Neural cell (in vitro differentiated cells): ENCODE measurements at regions not wholly inside any gene's neighbourhood (a gene's known extent, or its start where the extent isn't known, plus 50 kb on each side); places are given as distances from the start of the nearest gene placed in this dataset.

Source experiments
- H2AFZ ChIP-seq: fragments of 200-600, 300-800 bp; sonication (generic), shearing (Covaris generic); 2 replicates; pipeline ENCODE4 v1.6.0; 2014; ENCODE audit warnings: low read depth, mild to moderate bottlenecking, antibody characterized with exemption, low read length, moderate library complexity
- H3F3A ChIP-seq: fragments of 200-600 bp; shearing (Covaris generic); 2 replicates; pipeline ENCODE4 v1.6.1; 2016; ENCODE audit warnings: mild to moderate bottlenecking, moderate library complexity, mixed read lengths, antibody characterized with exemption, low read length; ENCODE audit not compliant: insufficient read depth, poor library complexity, severe bottlenecking
- H3K27ac ChIP-seq: fragments of 200-600, 300-800 bp; sonication (generic), shearing (Covaris generic); 2 replicates; pipeline ENCODE4 v1.5.1; 2014; ENCODE audit warnings: mild to moderate bottlenecking, low read length, moderate library complexity
- H3K27me3 ChIP-seq: fragments of 300-800, 200-600 bp; sonication (generic), shearing (Covaris generic); 2 replicates; pipeline ENCODE4 v1.6.0; 2014; ENCODE audit warnings: mild to moderate bottlenecking, low read depth, low read length, moderate library complexity; ENCODE audit not compliant: insufficient read depth
- H3K36me3 ChIP-seq: fragments of 300-800, 200-600 bp; sonication (generic), shearing (Covaris generic); 2 replicates; pipeline ENCODE4 v1.5.1; 2014; ENCODE audit warnings: mild to moderate bottlenecking, antibody characterized with exemption, low read length, moderate library complexity; ENCODE audit not compliant: insufficient read depth
- H3K4me2 ChIP-seq: fragments of 300-800, 200-600 bp; sonication (generic), shearing (Covaris generic); 2 replicates; pipeline ENCODE4 v1.6.0; 2014; ENCODE audit warnings: mild to moderate bottlenecking, low read length
- H3K4me3 ChIP-seq: fragments of 300-800, 200-600 bp; sonication (generic), shearing (Covaris generic); 2 replicates; pipeline ENCODE4 v1.5.1; 2014; ENCODE audit warnings: mild to moderate bottlenecking, low read length, moderate library complexity
- H3K79me2 ChIP-seq: fragments of 200-600 bp; shearing (Covaris generic); replicated peaks from 2 replicates; pipeline ENCODE4 v1.6.0; 2014; ENCODE audit warnings: mild to moderate bottlenecking, low read length, moderate library complexity; ENCODE audit not compliant: insufficient read depth
- H3K9ac ChIP-seq: fragments of 300-800, 200-600 bp; sonication (generic), shearing (Covaris generic); 2 replicates; pipeline ENCODE4 v1.6.1; 2016; ENCODE audit warnings: mild to moderate bottlenecking, low read length, mixed read lengths
- H3K9me2 ChIP-seq: fragments of 200-600 bp; shearing (Covaris generic); 2 replicates; pipeline ENCODE4 v1.6.1; 2016; ENCODE audit warnings: mild to moderate bottlenecking, low read length, mixed read lengths; ENCODE audit not compliant: insufficient read depth
- H3K9me3 ChIP-seq: fragments of 200-600, 300-800 bp; sonication (generic), shearing (Covaris generic); 2 replicates; pipeline ENCODE4 v1.6.1; 2016; ENCODE audit warnings: mild to moderate bottlenecking, mixed run types, low read length, moderate library complexity, mixed read lengths
- H4K20me1 ChIP-seq: fragments of 200-600 bp; shearing (Covaris generic); 2 replicates; pipeline ENCODE4 v1.6.1; 2016; ENCODE audit warnings: mild to moderate bottlenecking, mixed run types; ENCODE audit not compliant: insufficient read depth
- EP300 ChIP-seq: fragments of 450-650 bp; conservative IDR thresholded peaks from 2 replicates; pipeline ENCODE4 v1.6.1; 2014; ENCODE audit warnings: antibody characterized with exemption, mild to moderate bottlenecking, moderate library complexity; ENCODE audit not compliant: poor library complexity, severe bottlenecking
- EZH2 ChIP-seq: fragments of 200-600, 300-800 bp; shearing (Covaris generic), sonication (generic); IDR thresholded peaks from 2 replicates; pipeline ENCODE4 v1.6.1; 2014; ENCODE audit warnings: antibody characterized with exemption, low read length, borderline replicate concordance, mild to moderate bottlenecking; ENCODE audit not compliant: insufficient read depth, poor library complexity, severe bottlenecking
- MXI1 ChIP-seq: fragments of 450-650 bp; conservative IDR thresholded peaks from 2 replicates; pipeline ENCODE4 v1.6.1; 2014; ENCODE audit warnings: antibody characterized with exemption, mild to moderate bottlenecking; ENCODE audit not compliant: poor library complexity, severe bottlenecking
- POLR2AphosphoS5 ChIP-seq: IDR thresholded peaks from 2 replicates; pipeline ENCODE4 v1.6.1; 2012
- RAD21 ChIP-seq: fragments of 450-650 bp; conservative IDR thresholded peaks from 2 replicates; pipeline ENCODE4 v1.6.1; 2014; ENCODE audit warnings: antibody characterized with exemption, mild to moderate bottlenecking, moderate library complexity
- SMC3 ChIP-seq: fragments of 450-650 bp; conservative IDR thresholded peaks from 2 replicates; pipeline ENCODE4 v1.6.1; 2014; ENCODE audit warnings: antibody characterized with exemption, mild to moderate bottlenecking, moderate library complexity; ENCODE audit not compliant: poor library complexity
- TAF1 ChIP-seq: IDR thresholded peaks from 2 replicates; pipeline ENCODE4 v1.6.1; 2012; ENCODE audit warnings: low read depth
- TF ChIP-seq, protein P1 (sequence below): fragments of 450-650 bp; IDR thresholded peaks from 2 replicates; pipeline ENCODE4 v1.5.1; 2014; ENCODE audit warnings: antibody characterized with exemption, mild to moderate bottlenecking, moderate library complexity; ENCODE audit not compliant: poor library complexity, severe bottlenecking
- TF ChIP-seq, protein P2 (sequence below): IDR thresholded peaks from 2 replicates; pipeline ENCODE4 v1.6.1; 2012; ENCODE audit warnings: borderline replicate concordance

DNA sequence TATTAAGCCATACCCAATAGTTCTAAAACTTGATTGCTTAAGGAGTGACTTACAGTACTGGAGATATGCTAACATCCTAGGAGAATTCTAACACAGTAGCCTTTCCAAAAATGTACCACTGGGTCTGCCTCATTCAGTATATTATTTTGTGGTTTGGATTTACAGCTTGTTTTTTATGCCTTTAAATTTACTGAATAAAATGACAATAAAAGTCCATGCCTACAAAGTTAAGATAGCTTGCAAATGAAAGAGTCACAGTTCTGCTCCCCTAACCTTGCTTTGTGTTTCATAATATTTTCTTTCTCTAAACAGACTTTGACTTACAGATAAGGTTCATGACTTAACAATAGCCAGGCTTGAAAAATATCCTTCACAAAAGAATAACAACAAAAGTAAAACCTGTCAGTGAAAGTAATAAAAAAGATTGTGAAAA lies 951.1 kb upstream of the NUDT12 start:
- Histone ChIP-seq H3K27me3 (no peaks in the 10 kb centered on the region), H3K9me2 (no peaks in the 10 kb centered on the region), H3K27ac (no peak overlapping the region), H3K4me3 (no peak overlapping the region), H3K9me3 (no peaks in the 10 kb centered on the region), H4K20me1 (no peaks in the 10 kb centered on the region), H3K36me3 (no peaks in the 10 kb centered on the region), H3K4me2 (no peak overlapping the region), H3K9ac (no peak overlapping the region), H2AFZ (no peak overlapping the region), H3K79me2 (no peaks in the 10 kb centered on the region), H3F3A (no peaks in the 10 kb centered on the region)
- TF ChIP-seq, protein P1, sequence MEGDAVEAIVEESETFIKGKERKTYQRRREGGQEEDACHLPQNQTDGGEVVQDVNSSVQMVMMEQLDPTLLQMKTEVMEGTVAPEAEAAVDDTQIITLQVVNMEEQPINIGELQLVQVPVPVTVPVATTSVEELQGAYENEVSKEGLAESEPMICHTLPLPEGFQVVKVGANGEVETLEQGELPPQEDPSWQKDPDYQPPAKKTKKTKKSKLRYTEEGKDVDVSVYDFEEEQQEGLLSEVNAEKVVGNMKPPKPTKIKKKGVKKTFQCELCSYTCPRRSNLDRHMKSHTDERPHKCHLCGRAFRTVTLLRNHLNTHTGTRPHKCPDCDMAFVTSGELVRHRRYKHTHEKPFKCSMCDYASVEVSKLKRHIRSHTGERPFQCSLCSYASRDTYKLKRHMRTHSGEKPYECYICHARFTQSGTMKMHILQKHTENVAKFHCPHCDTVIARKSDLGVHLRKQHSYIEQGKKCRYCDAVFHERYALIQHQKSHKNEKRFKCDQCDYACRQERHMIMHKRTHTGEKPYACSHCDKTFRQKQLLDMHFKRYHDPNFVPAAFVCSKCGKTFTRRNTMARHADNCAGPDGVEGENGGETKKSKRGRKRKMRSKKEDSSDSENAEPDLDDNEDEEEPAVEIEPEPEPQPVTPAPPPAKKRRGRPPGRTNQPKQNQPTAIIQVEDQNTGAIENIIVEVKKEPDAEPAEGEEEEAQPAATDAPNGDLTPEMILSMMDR, result no peak

DNA sequence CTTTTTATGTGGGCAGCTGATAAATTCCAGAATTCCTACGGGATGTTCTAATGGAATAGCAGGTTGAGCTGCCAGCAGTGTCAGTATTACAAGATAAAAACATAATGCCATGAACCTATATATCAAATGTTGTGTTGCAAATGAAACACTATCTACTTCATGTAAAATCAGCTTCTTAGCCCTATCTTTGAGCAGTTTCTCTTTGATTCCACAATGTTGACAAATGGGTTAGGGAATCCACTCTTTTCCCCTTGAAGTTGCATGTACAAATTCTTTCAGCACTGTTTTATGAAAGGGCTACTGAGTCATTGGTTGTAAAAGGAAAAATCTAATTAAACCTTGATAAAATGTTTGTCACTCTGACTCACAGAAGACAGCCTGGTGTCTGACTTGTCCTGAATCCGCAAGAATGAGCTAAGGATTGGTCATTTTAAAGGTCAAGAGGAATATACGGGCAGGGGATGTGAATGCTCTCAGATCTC lies 950.6 kb upstream of the NUDT12 start:
- H3K4me3 ChIP-seq, result no peak overlapping the region
- no peak overlapping the region for H3K27ac ChIP-seq
- H3K9ac ChIP-seq, result no peak overlapping the region
- TF ChIP-seq TAF1 (no peak), EP300 (no peak), POLR2AphosphoS5 (no peak), MXI1 (no peak), SMC3 (no peak), RAD21 (no peak), EZH2 (no peak)
- TF ChIP-seq, protein P1, result no peak
- TF ChIP-seq, protein P2, sequence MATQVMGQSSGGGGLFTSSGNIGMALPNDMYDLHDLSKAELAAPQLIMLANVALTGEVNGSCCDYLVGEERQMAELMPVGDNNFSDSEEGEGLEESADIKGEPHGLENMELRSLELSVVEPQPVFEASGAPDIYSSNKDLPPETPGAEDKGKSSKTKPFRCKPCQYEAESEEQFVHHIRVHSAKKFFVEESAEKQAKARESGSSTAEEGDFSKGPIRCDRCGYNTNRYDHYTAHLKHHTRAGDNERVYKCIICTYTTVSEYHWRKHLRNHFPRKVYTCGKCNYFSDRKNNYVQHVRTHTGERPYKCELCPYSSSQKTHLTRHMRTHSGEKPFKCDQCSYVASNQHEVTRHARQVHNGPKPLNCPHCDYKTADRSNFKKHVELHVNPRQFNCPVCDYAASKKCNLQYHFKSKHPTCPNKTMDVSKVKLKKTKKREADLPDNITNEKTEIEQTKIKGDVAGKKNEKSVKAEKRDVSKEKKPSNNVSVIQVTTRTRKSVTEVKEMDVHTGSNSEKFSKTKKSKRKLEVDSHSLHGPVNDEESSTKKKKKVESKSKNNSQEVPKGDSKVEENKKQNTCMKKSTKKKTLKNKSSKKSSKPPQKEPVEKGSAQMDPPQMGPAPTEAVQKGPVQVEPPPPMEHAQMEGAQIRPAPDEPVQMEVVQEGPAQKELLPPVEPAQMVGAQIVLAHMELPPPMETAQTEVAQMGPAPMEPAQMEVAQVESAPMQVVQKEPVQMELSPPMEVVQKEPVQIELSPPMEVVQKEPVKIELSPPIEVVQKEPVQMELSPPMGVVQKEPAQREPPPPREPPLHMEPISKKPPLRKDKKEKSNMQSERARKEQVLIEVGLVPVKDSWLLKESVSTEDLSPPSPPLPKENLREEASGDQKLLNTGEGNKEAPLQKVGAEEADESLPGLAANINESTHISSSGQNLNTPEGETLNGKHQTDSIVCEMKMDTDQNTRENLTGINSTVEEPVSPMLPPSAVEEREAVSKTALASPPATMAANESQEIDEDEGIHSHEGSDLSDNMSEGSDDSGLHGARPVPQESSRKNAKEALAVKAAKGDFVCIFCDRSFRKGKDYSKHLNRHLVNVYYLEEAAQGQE, result no peak
- H4K20me1 ChIP-seq, result no peaks in the 10 kb centered on the region
- H3F3A ChIP-seq, result no peaks in the 10 kb centered on the region
- H3K9me3 ChIP-seq, result no peaks in the 10 kb centered on the region
- H3K79me2 ChIP-seq, result no peaks in the 10 kb centered on the region
- H3K4me2 ChIP-seq, result no peak overlapping the region
- no peak overlapping the region for H2AFZ ChIP-seq
- no peaks in the 10 kb centered on the region for H3K27me3 ChIP-seq
- no peaks in the 10 kb centered on the region for H3K36me3 ChIP-seq
- H3K9me2 ChIP-seq, result no peaks in the 10 kb centered on the region
